Mesothelial cell of epicardium (in vitro differentiated cells): ENCODE measurements at regions not wholly inside any gene's neighbourhood (a gene's known extent, or its start where the extent isn't known, plus 50 kb on each side); places are given as distances from the start of the nearest gene placed in this dataset.

Experiments
- DNase-seq, 2 experiments: peaks; one replicate each; pipeline ENCODE4 v3.0.0; 2021; ENCODE audit warnings: low spot score in 2 of 2; ENCODE audit not compliant: unreplicated experiment in 2 of 2
- H3K27ac Mint-ChIP-seq: 2 replicates; pipeline ENCODE4 v1.8.0; 2021; ENCODE audit warnings: mixed read lengths
- H3K27me3 Mint-ChIP-seq: 2 replicates; pipeline ENCODE4 v1.8.0; 2021; ENCODE audit warnings: low read depth, mixed read lengths
- H3K36me3 Mint-ChIP-seq: 2 replicates; pipeline ENCODE4 v1.8.0; 2021; ENCODE audit warnings: mixed read lengths
- H3K4me1 Mint-ChIP-seq: 2 replicates; pipeline ENCODE4 v1.8.0; 2021; ENCODE audit warnings: mixed read lengths
- H3K4me3 Mint-ChIP-seq: 2 replicates; pipeline ENCODE4 v1.8.0; 2021; ENCODE audit warnings: mild to moderate bottlenecking, moderate library complexity, mixed read lengths
- H3K9me3 Mint-ChIP-seq: 2 replicates; pipeline ENCODE4 v1.8.0; 2021; ENCODE audit warnings: mixed read lengths
- TF ChIP-seq, protein P1 (sequence below): fragments of 200-600 bp; sonication (generic); IDR thresholded peaks from one replicate; pipeline ENCODE4 v1.5.0; 2021; ENCODE audit warnings: antibody characterized with exemption; ENCODE audit not compliant: unreplicated experiment

DNA sequence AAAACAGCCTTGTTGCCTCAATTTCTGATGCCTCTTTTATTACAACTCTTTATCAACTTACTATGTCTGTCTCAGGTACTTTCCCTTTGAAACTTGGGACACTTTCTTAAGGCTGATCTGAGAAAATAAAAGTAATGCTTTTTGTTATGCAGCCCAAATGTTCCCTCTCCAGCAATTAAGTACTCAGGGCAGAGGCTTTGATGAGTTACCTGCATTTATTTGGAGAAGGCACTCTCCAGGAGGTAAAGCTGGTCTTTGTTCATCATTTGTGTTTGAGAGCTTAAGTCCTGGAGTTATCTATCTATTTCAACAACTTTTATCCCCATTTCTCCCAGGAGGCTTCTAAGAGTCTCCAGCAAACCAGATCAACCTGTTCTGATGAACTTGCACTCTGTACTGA, 259.2 kb downstream of the ASXL3 start:
- Mint-ChIP-seq H3K27ac (no peak overlapping the region), H3K4me1 (peaks cover 22% of the 10 kb centered on the region), H3K4me3 (no peak overlapping the region), H3K27me3 (no peaks in the 10 kb centered on the region), H3K36me3 (no peaks in the 10 kb centered on the region), H3K9me3 (peaks cover 16% of the 10 kb centered on the region)
- DNase-seq, result no peak
- TF ChIP-seq, protein P1, sequence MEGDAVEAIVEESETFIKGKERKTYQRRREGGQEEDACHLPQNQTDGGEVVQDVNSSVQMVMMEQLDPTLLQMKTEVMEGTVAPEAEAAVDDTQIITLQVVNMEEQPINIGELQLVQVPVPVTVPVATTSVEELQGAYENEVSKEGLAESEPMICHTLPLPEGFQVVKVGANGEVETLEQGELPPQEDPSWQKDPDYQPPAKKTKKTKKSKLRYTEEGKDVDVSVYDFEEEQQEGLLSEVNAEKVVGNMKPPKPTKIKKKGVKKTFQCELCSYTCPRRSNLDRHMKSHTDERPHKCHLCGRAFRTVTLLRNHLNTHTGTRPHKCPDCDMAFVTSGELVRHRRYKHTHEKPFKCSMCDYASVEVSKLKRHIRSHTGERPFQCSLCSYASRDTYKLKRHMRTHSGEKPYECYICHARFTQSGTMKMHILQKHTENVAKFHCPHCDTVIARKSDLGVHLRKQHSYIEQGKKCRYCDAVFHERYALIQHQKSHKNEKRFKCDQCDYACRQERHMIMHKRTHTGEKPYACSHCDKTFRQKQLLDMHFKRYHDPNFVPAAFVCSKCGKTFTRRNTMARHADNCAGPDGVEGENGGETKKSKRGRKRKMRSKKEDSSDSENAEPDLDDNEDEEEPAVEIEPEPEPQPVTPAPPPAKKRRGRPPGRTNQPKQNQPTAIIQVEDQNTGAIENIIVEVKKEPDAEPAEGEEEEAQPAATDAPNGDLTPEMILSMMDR, result no peak

DNA sequence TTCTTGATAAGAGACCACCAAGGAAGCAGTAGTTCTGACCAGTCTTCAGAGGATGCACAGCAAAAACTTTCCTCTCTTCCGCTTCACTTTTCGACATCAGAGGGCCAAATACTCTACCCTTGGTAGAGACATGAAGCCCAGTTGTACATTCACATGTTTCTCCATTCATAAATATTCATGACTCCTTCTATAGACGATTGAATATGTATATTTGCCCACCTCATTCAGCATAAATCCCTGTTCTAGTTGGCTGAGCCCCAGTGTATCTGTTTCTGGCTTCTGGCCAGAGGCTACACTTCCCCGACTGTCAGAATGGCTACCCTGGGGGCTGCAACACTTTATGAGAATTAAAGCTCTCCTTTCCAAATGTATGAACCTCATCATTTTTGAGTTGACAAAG, 258.5 kb downstream of the ASXL3 start:
- Mint-ChIP-seq H3K4me1 (peaks cover 22% of the 10 kb centered on the region), H3K36me3 (no peaks in the 10 kb centered on the region), H3K27me3 (no peaks in the 10 kb centered on the region), H3K27ac (no peak overlapping the region), H3K4me3 (no peak overlapping the region), H3K9me3 (peaks cover 20% of the 10 kb centered on the region)
- TF ChIP-seq, protein P1, result no peak
- DNase-seq, result no peak

DNA sequence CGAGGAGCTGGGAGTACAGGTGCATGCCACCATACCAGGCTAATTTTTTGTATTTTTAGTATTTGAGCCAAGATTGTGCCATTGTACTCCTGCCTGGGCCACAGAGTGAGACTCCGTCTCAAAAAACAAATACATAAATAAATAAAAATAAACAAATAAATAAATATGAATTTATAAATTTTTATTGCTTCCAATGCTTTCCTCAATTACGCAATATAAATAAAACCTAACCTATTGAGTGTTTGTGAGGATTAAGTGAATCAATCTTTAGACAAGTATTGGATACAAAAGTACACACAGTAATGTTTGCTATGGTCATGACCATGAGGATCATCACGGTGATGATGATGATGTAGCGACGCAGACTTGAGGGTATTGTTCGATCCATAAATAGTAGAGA, 257.4 kb downstream of the ASXL3 start:
- H3K9me3 Mint-ChIP-seq, result peaks cover 26% of the 10 kb centered on the region
- TF ChIP-seq, protein P1, result no peak
- no peak overlapping the region for H3K27ac Mint-ChIP-seq
- no peak for DNase-seq
- H3K27me3 Mint-ChIP-seq, result no peaks in the 10 kb centered on the region
- H3K4me1 Mint-ChIP-seq, result peaks cover 22% of the 10 kb centered on the region
- H3K36me3 Mint-ChIP-seq, result no peaks in the 10 kb centered on the region
- no peak overlapping the region for H3K4me3 Mint-ChIP-seq

DNA sequence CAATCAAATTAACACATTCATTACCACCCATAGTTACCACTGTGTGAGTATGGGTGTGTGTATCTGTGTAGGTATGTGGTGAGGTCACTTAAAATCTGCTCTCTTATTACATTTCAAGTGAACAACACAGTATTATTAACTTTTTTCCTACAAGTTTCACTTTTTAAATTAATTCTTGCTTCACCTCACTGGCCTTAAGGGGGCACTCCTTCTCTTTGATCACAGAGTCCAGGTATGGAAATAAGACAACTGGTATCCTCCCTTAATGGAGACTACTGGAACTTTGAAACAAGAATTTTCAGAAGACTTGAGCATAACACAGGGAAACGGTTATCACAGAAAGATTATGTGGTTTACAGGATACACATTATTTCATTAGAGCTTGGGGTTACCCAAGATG, 255.8 kb downstream of the ASXL3 start:
- Mint-ChIP-seq H3K4me1 (peaks cover 12% of the 10 kb centered on the region), H3K36me3 (no peaks in the 10 kb centered on the region), H3K27me3 (no peaks in the 10 kb centered on the region), H3K4me3 (no peak overlapping the region), H3K9me3 (peaks cover 26% of the 10 kb centered on the region), H3K27ac (no peak overlapping the region)
- TF ChIP-seq, protein P1, result no peak
- DNase-seq, result no peak

DNA sequence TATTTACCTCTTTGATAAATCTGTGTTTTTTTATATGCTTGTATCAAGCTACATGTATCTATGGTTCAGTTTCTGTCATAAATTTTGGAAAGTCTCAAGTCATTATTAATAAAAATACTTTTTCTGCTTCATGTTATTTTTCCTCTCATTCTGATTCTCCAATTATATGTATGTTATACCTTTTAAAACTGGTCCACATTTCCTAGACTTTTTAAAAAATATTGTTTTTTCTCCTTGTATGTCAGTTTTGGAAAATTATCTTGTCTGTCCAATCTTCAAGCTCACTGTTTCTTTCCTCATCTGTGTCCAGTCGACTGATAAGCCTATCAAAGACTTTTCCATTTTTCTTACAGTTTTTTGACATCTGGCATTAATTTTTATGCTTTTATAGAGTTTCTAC, 253.4 kb downstream of the ASXL3 start:
- H3K27ac Mint-ChIP-seq, result no peak overlapping the region
- H3K36me3 Mint-ChIP-seq, result no peaks in the 10 kb centered on the region
- no peak for DNase-seq
- TF ChIP-seq, protein P1, result no peak
- no peak overlapping the region for H3K4me3 Mint-ChIP-seq
- H3K4me1 Mint-ChIP-seq, result peaks cover 5% of the 10 kb centered on the region
- peaks cover 26% of the 10 kb centered on the region for H3K9me3 Mint-ChIP-seq
- no peaks in the 10 kb centered on the region for H3K27me3 Mint-ChIP-seq

DNA sequence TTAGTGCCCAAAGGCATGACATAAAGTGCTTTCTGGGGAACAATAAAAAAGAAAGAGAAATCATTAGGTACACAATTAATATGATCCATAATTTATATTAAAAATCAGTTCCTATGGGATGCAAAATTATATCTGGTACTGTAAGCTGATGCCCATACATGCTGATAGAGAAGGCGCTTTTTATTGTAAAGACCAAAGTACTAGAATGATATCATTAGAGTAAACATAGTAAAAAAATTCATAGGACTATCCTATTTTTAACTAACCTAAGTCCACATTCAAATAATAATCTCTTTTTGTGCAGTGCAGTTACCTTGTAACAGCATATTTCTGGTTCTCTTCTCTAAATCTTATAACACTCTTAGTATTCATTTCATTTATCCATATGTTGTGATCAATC, 252.2 kb downstream of the ASXL3 start:
- no peaks in the 10 kb centered on the region for H3K27me3 Mint-ChIP-seq
- DNase-seq, result no peak
- peaks cover 26% of the 10 kb centered on the region for H3K9me3 Mint-ChIP-seq
- TF ChIP-seq, protein P1, result no peak
- H3K4me1 Mint-ChIP-seq, result peaks cover 5% of the 10 kb centered on the region
- no peak overlapping the region for H3K4me3 Mint-ChIP-seq
- no peaks in the 10 kb centered on the region for H3K36me3 Mint-ChIP-seq
- H3K27ac Mint-ChIP-seq, result no peak overlapping the region
